Neural progenitor cell (in vitro differentiated cells): ENCODE measurements at regions not wholly inside any gene's neighbourhood (a gene's known extent, or its start where the extent isn't known, plus 50 kb on each side); places are given as distances from the start of the nearest gene placed in this dataset.

Experiments used
- EZH2 ChIP-seq: fragments of 200-600 bp; sonication (generic); IDR thresholded peaks from 2 replicates; pipeline ENCODE4 v1.6.1; 2017; ENCODE audit warnings: antibody characterized with exemption, mild to moderate bottlenecking, moderate library complexity
- EZH2phosphoT487 ChIP-seq: fragments of 200-600 bp; sonication (generic); IDR thresholded peaks from 2 replicates; pipeline ENCODE4 v1.6.1; 2017; ENCODE audit warnings: antibody characterized with exemption
- TF ChIP-seq, protein P1 (sequence below): fragments of 200-600 bp; sonication (generic); IDR thresholded peaks from 2 replicates; pipeline ENCODE4 v1.5.1; 2017; ENCODE audit warnings: antibody characterized with exemption, mild to moderate bottlenecking

DNA sequence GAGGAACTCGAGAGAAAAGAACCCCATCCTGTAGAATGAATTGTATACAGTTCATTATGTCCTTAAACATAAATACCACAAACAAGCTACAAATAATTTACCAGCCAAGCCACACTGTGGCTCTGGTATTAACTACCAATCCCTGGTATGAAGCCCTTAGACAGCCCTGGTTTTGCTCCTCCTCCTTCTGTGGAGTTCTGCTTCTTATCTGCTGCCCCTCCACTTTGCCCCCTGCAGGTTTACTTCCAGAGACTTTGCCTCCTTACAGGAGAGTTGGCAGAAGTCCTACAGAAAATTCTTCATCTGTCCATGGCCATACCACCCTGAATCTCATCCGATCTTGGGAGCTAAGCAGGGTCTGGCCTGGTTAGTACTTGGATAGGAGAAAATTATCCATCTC is 219.8 kb downstream of the ACTL7B start:
- TF ChIP-seq, protein P1, sequence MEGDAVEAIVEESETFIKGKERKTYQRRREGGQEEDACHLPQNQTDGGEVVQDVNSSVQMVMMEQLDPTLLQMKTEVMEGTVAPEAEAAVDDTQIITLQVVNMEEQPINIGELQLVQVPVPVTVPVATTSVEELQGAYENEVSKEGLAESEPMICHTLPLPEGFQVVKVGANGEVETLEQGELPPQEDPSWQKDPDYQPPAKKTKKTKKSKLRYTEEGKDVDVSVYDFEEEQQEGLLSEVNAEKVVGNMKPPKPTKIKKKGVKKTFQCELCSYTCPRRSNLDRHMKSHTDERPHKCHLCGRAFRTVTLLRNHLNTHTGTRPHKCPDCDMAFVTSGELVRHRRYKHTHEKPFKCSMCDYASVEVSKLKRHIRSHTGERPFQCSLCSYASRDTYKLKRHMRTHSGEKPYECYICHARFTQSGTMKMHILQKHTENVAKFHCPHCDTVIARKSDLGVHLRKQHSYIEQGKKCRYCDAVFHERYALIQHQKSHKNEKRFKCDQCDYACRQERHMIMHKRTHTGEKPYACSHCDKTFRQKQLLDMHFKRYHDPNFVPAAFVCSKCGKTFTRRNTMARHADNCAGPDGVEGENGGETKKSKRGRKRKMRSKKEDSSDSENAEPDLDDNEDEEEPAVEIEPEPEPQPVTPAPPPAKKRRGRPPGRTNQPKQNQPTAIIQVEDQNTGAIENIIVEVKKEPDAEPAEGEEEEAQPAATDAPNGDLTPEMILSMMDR = no peak
- TF ChIP-seq EZH2 (no peak), EZH2phosphoT487 (no peak)
